CD14-positive monocyte (primary cell): ENCODE measurements at regions not wholly inside any gene's neighbourhood (a gene's known extent, or its start where the extent isn't known, plus 50 kb on each side); places are given as distances from the start of the nearest gene placed in this dataset.
A peak's percentile ranks its signal among the peaks of the same experiment; 100 is the strongest.

Source experiments
- DNase-seq, 3 donors: peaks; one replicate each; pipeline ENCODE4 v3.0.0-alpha.2; 2011 to 2022
- H2AFZ ChIP-seq: 2 replicates; pipeline ENCODE4 v1.6.0; 2012; ENCODE audit warnings: mild to moderate bottlenecking, low read depth, low read length, inconsistent platforms; ENCODE audit not compliant: insufficient read depth, poor library complexity, severe bottlenecking
- H3K27ac ChIP-seq, 2 donors: 1 replicate in 1 of 2; 2 replicates in 1 of 2; pipeline ENCODE4 v1.5.1; 2012 to 2013; ENCODE audit warnings: low read length in 2 of 2, control low read depth in 1 of 2, inconsistent platforms in 1 of 2, low read depth in 1 of 2, mild to moderate bottlenecking in 1 of 2
- H3K27me3 ChIP-seq, 2 donors: one replicate each; pipeline versions ENCODE4 v1.6.0 to v1.6.1; 2011 to 2013; ENCODE audit warnings: low read length in 2 of 2; ENCODE audit not compliant: control insufficient read depth in 2 of 2, insufficient read depth in 2 of 2
- H3K36me3 ChIP-seq, 2 donors: replicated peaks in 1 of 2; 1 replicate in 1 of 2; 2 replicates in 1 of 2; pipeline versions ENCODE4 v1.5.1 to v1.6.1; 2012 to 2013; ENCODE audit warnings: low read length in 2 of 2, control low read depth in 1 of 2, inconsistent platforms in 1 of 2, mild to moderate bottlenecking in 1 of 2; ENCODE audit not compliant: insufficient read depth in 2 of 2, control insufficient read depth in 1 of 2
- H3K4me1 ChIP-seq, 2 donors: 1 replicate in 1 of 2; 2 replicates in 1 of 2; pipeline versions ENCODE4 v1.5.1 to v1.6.1; 2012 to 2013; ENCODE audit warnings: low read length in 2 of 2, control low read depth in 1 of 2, inconsistent platforms in 1 of 2, mild to moderate bottlenecking in 1 of 2, moderate library complexity in 1 of 2; ENCODE audit not compliant: insufficient read depth in 2 of 2, control insufficient read depth in 1 of 2
- H3K4me2 ChIP-seq: replicated peaks from 2 replicates; pipeline ENCODE3; 2012; ENCODE audit warnings: low read length, moderate library complexity, mild to moderate bottlenecking; ENCODE audit not compliant: poor library complexity, severe bottlenecking; ENCODE audit errors: extremely low read depth
- H3K4me3 ChIP-seq, 3 experiments: fragments of 200-600 bp in 1 of 3; sonication (generic) in 1 of 3; replicated peaks in 1 of 3; 1 replicate in 2 of 3; 2 replicates in 1 of 3; pipeline ENCODE4 v1.5.1; 2011 to 2013; ENCODE audit warnings: low read length in 3 of 3, mild to moderate bottlenecking in 3 of 3, control low read depth in 2 of 3, low read depth in 2 of 3, inconsistent platforms in 1 of 3, moderate library complexity in 1 of 3
- H3K79me2 ChIP-seq: 2 replicates; pipeline ENCODE4 v1.6.0; 2012; ENCODE audit warnings: mild to moderate bottlenecking, control low read depth, inconsistent platforms, low read length, moderate library complexity; ENCODE audit not compliant: insufficient read depth
- H3K9ac ChIP-seq: 2 replicates; pipeline ENCODE4 v1.6.0; 2017; ENCODE audit warnings: low read length, mild to moderate bottlenecking; ENCODE audit not compliant: insufficient read depth, poor library complexity, severe bottlenecking
- H3K9me3 ChIP-seq, 2 donors: replicated peaks in 1 of 2; 1 replicate in 1 of 2; 2 replicates in 1 of 2; pipeline versions ENCODE4 v1.5.1 to v1.6.1; 2012 to 2013; ENCODE audit warnings: low read length in 2 of 2, control low read depth in 1 of 2; ENCODE audit not compliant: control insufficient read depth in 1 of 2, insufficient read depth in 1 of 2
- H4K20me1 ChIP-seq: 2 replicates; pipeline ENCODE4 v1.6.0; 2012; ENCODE audit warnings: mild to moderate bottlenecking, low read length, control low read depth, moderate library complexity; ENCODE audit not compliant: insufficient read depth
- H3K27ac Mint-ChIP-seq, 7 donors: one replicate each; pipeline ENCODE4 v1.8.0; 2020; ENCODE audit warnings: mild to moderate bottlenecking in 7 of 7, mixed read lengths in 7 of 7, moderate library complexity in 6 of 7, inconsistent platforms in 2 of 7
- H3K27me3 Mint-ChIP-seq, 3 donors: one replicate each; pipeline ENCODE4 v1.8.0; 2021 to 2022; ENCODE audit warnings: low read depth in 3 of 3, mild to moderate bottlenecking in 3 of 3, mixed read lengths in 3 of 3, moderate library complexity in 3 of 3, inconsistent platforms in 1 of 3
- H3K36me3 Mint-ChIP-seq, 2 donors: one replicate each; pipeline ENCODE4 v1.8.0; 2020; ENCODE audit warnings: mixed read lengths in 2 of 2, inconsistent platforms in 1 of 2, mild to moderate bottlenecking in 1 of 2
- H3K4me1 Mint-ChIP-seq: one replicate; pipeline ENCODE4 v1.8.0; 2020; ENCODE audit warnings: mild to moderate bottlenecking, mixed read lengths
- H3K4me3 Mint-ChIP-seq, 2 donors: one replicate each; pipeline ENCODE4 v1.8.0; 2020; ENCODE audit warnings: mild to moderate bottlenecking in 2 of 2, mixed read lengths in 2 of 2, moderate library complexity in 1 of 2
- H3K9me3 Mint-ChIP-seq, 7 donors: one replicate each; pipeline ENCODE4 v1.8.0; 2020 to 2022; ENCODE audit warnings: mixed read lengths in 7 of 7, mild to moderate bottlenecking in 6 of 7, moderate library complexity in 6 of 7, inconsistent platforms in 2 of 7
- WGBS: methylation state at CpG from one replicate; pipeline ENCODE4 v1.1.5; 2013; ENCODE audit warnings: missing lambda C conversion rate; ENCODE audit not compliant: insufficient coverage; 5-methylcytosine and 5-hydroxymethylcytosine counted together
- intact Hi-C, 2 donors: fragments of 100-400 bp; cut with micrococcal nuclease; formaldehyde crosslinking; loops; one replicate each; pipeline versions ENCODE4 v1.15.0 to v1.15.1; 2023
- TF ChIP-seq, protein P1 (sequence below): fragments of 200-600 bp; IDR thresholded peaks from one replicate; pipeline ENCODE4 v1.8.0; 2022; ENCODE audit warnings: antibody characterized with exemption, mild to moderate bottlenecking

DNA sequence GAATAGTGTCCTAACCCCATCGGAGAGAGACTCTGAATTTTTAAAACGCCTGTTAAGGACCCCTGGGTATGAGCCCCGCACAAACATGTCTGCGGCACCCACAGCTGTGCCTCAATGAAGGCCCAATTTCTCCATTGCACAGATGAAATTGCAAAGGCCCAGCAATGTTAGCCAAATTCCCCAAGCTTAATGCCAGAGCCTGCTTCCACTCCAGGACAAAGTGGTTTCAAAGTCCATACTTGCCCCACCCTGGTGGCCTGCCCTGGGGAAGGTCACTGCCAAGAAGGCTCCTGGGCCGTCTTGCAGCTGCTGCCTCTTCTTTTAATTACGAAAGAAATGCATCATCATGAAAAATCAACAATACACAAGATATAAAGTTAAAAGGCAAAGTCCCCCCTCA is 1179.7 kb downstream of the VRK1 start:
- H3K9ac ChIP-seq = no peak overlapping the region
- H3K4me2 ChIP-seq = no peak overlapping the region
- Mint-ChIP-seq H3K36me3 (no peaks in the 10 kb centered on the region), H3K27me3 (peaks cover 0 to 3% (median 0%) of the 10 kb centered on the region in 3 donors), H3K9me3 (peaks cover 0 to 6% (median 0%) of the 10 kb centered on the region in 7 donors), H3K4me3 (no peak overlapping the region), H3K4me1 (no peaks in the 10 kb centered on the region), H3K27ac (no peak overlapping the region)
- intact Hi-C loops = no loop called here
- DNase-seq = no peak
- no peaks in the 10 kb centered on the region for H3K79me2 ChIP-seq
- H3K27me3 ChIP-seq = no peaks in the 10 kb centered on the region
- H3K4me3 ChIP-seq = no peak overlapping the region
- no peaks in the 10 kb centered on the region for H4K20me1 ChIP-seq
- WGBS = 82% methylated on average over 5 of the region's 6 CpGs
- no peaks in the 10 kb centered on the region for H3K9me3 ChIP-seq
- H3K36me3 ChIP-seq = no peaks in the 10 kb centered on the region
- no peak overlapping the region for H3K27ac ChIP-seq
- no peaks in the 10 kb centered on the region for H3K4me1 ChIP-seq
- no peak overlapping the region for H2AFZ ChIP-seq
- TF ChIP-seq, protein P1, sequence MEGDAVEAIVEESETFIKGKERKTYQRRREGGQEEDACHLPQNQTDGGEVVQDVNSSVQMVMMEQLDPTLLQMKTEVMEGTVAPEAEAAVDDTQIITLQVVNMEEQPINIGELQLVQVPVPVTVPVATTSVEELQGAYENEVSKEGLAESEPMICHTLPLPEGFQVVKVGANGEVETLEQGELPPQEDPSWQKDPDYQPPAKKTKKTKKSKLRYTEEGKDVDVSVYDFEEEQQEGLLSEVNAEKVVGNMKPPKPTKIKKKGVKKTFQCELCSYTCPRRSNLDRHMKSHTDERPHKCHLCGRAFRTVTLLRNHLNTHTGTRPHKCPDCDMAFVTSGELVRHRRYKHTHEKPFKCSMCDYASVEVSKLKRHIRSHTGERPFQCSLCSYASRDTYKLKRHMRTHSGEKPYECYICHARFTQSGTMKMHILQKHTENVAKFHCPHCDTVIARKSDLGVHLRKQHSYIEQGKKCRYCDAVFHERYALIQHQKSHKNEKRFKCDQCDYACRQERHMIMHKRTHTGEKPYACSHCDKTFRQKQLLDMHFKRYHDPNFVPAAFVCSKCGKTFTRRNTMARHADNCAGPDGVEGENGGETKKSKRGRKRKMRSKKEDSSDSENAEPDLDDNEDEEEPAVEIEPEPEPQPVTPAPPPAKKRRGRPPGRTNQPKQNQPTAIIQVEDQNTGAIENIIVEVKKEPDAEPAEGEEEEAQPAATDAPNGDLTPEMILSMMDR = no peak

DNA sequence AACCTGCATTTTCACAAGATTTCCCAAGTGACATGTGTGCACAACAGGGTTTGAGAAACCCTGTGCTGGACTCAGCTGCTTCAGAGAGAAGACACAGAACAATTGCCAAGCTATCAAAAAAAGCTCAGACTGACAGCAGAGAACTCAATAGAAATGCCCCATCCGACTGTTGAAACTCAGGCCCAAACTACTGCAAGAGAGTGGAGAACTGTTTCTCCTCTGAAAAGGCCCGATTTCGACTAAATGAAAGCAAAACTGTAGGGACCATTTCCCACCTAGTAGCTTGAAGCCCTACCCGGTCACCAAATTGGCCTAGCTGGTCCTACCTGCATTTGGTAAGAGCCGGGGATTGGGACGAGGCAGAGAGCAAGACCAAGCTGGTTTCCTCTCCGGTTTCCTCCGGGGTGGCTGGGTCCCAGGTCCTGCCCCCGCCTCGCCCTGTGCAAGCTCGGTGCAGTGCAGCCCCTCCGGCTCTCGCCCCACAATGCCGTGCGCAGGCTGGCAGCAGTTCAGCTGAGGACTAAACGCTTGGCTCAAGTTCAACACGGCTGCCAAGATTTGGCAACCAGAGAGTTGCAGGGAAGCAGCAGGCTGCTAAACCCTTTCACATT is 1180.6 kb downstream of the VRK1 start:
- no peaks in the 10 kb centered on the region for H3K9me3 ChIP-seq
- no peak overlapping the region for H3K4me3 ChIP-seq
- H3K36me3 ChIP-seq = no peaks in the 10 kb centered on the region
- H2AFZ ChIP-seq = no peak overlapping the region
- H3K4me1 ChIP-seq = no peaks in the 10 kb centered on the region
- Mint-ChIP-seq H3K27me3 (peaks cover 0 to 3% (median 0%) of the 10 kb centered on the region in 3 donors), H3K36me3 (no peaks in the 10 kb centered on the region), H3K4me3 (no peak overlapping the region), H3K9me3 (peaks cover 0 to 6% (median 0%) of the 10 kb centered on the region in 7 donors), H3K4me1 (no peaks in the 10 kb centered on the region), H3K27ac (no peak overlapping the region)
- intact Hi-C loops = no loop called here
- TF ChIP-seq, protein P1 = no peak
- H4K20me1 ChIP-seq = no peaks in the 10 kb centered on the region
- 77% methylated on average over 15 of the region's 17 CpGs for WGBS
- no peaks in the 10 kb centered on the region for H3K27me3 ChIP-seq
- H3K4me2 ChIP-seq = no peak overlapping the region
- DNase-seq = peak in 1 of 3 donors; percentile 2
- no peak overlapping the region for H3K27ac ChIP-seq
- no peaks in the 10 kb centered on the region for H3K79me2 ChIP-seq
- no peak overlapping the region for H3K9ac ChIP-seq
